ENCODE measurements at regions not wholly inside any gene's neighbourhood (a gene's known extent, or its start where the extent isn't known, plus 50 kb on each side); places are given as distances from the start of the nearest gene placed in this dataset.

DNA sequence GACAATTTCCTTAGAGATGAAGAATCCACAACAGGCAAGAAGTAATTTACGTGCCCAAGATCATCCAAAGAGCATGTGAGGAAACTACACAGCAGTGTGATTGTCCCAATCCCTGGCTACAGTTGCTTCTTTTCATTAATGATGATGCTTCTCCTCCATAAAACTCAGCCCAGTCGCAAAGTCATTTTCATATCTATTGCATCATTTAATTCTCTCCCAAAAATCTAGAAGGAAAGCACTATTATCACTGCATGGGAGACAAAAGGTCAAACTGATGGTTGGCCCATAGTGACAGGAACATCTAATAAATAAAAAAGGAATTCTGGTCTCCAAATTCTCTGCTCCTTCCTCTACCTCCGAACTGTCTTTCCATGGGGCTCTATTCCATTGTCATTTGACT, 103.5 kb upstream of the SERP2 start:
- Histone ChIP-seq H2BK15ac (replicated peaks; ENCODE audit: low read depth) (no peak overlapping the region), H3K79me2 (ENCODE audit: control insufficient read depth, insufficient read depth, low read length) (no peaks in the 10 kb centered on the region), H3K23ac (ENCODE audit: low read length) (no peak overlapping the region), H3K4ac (ENCODE audit: low read depth, low read length) (no peak overlapping the region), H3K4me3 (ENCODE audit: low read length) (no peak overlapping the region), H4K5ac (ENCODE audit: low read length) (no peak overlapping the region), H3K18ac (ENCODE audit: low read length) (no peak overlapping the region), H2BK120ac (ENCODE audit: low read depth, low read length) (no peak overlapping the region), H3K79me1 (ENCODE audit: low read length) (no peaks in the 10 kb centered on the region), H3K36me3 (ENCODE audit: control insufficient read depth, insufficient read depth, low read length) (no peaks in the 10 kb centered on the region), H4K8ac (ENCODE audit: low read depth, low read length) (no peak overlapping the region), H3K27ac (ENCODE audit: low read depth, low read length) (no peak overlapping the region), H2AK5ac (ENCODE audit: low read length) (no peak overlapping the region), H3K27me3 (ENCODE audit: insufficient read depth, low read length, poor library complexity) (no peaks in the 10 kb centered on the region), H2BK5ac (ENCODE audit: low read length) (no peak overlapping the region), H3K4me2 (ENCODE audit: low read length) (no peak overlapping the region), H3K9ac (ENCODE audit: low read length) (no peak overlapping the region), H3K4me1 (ENCODE audit: control insufficient read depth, low read depth, low read length) (no peaks in the 10 kb centered on the region), H3K56ac (ENCODE audit: low read length) (no peak overlapping the region)
- no CpG with 5 or more reads among the region's 3 CpGs for WGBS (ENCODE audit: extremely low coverage, insufficient coverage, low lambda C conversion rate)
- no peak for DNase-seq

DNA sequence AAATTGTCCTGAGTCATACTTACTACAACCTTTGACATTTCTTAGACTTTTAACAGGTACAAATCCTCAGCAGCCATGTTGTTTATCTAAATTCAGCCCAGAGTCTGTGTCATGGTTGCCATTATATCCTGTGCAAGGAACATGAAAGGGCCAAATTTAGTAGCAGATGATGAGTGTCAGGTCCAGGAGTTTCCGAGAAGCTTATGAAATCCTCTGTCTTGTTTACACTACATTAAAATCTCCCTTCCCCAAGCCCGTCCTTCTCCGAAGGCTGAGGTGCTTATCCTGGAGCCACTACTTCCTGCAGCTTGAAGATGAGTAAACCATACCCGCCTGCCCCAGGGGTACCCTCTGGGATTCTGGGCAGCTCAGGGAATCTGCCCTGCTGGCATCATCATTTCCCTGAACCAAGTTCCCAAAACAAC, 102.6 kb upstream of the SERP2 start:
- Histone ChIP-seq H3K56ac (ENCODE audit: low read length) (no peak overlapping the region), H4K8ac (ENCODE audit: low read depth, low read length) (no peak overlapping the region), H2BK120ac (ENCODE audit: low read depth, low read length) (no peak overlapping the region), H3K4me3 (ENCODE audit: low read length) (no peak overlapping the region), H3K18ac (ENCODE audit: low read length) (no peak overlapping the region), H2BK5ac (ENCODE audit: low read length) (no peak overlapping the region), H3K23ac (ENCODE audit: low read length) (no peak overlapping the region), H3K79me1 (ENCODE audit: low read length) (no peaks in the 10 kb centered on the region), H3K27ac (ENCODE audit: low read depth, low read length) (no peak overlapping the region), H3K79me2 (ENCODE audit: control insufficient read depth, insufficient read depth, low read length) (no peaks in the 10 kb centered on the region), H4K5ac (ENCODE audit: low read length) (no peak overlapping the region), H3K4ac (ENCODE audit: low read depth, low read length) (peak overlapping the region; percentile 20), H3K4me2 (ENCODE audit: low read length) (no peak overlapping the region), H2AK5ac (ENCODE audit: low read length) (no peak overlapping the region), H3K4me1 (ENCODE audit: control insufficient read depth, low read depth, low read length) (no peaks in the 10 kb centered on the region), H3K36me3 (ENCODE audit: control insufficient read depth, insufficient read depth, low read length) (no peaks in the 10 kb centered on the region), H3K9ac (ENCODE audit: low read length) (no peak overlapping the region), H3K27me3 (ENCODE audit: insufficient read depth, low read length, poor library complexity) (no peaks in the 10 kb centered on the region), H2BK15ac (replicated peaks; ENCODE audit: low read depth) (no peak overlapping the region)
- no CpG with 5 or more reads among the region's 4 CpGs for WGBS (ENCODE audit: extremely low coverage, insufficient coverage, low lambda C conversion rate)
- DNase-seq: no peak

DNA sequence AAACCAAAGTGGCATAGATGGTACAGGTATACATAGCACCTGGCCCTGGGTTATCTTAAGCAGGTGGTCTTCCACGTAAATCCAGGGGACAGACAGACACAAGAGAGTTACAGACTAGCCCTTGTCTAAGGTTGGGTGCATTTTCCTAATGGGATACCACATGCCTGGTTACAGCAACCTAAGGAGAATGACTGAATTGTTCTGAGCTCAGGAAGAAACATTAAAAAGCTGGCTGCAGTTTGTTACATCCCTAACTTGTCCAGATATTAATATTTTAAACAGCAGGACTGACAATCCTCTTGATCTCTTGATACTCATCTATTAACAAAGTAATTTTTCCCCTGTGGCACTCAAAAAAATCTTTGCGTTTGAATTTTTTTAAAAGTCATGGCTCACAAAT, 102.2 kb upstream of the SERP2 start:
- Histone ChIP-seq H4K5ac (ENCODE audit: low read length) (no peak overlapping the region), H3K23ac (ENCODE audit: low read length) (no peak overlapping the region), H3K36me3 (ENCODE audit: control insufficient read depth, insufficient read depth, low read length) (no peaks in the 10 kb centered on the region), H3K4me3 (ENCODE audit: low read length) (no peak overlapping the region), H3K4me2 (ENCODE audit: low read length) (no peak overlapping the region), H4K8ac (ENCODE audit: low read depth, low read length) (no peak overlapping the region), H2BK5ac (ENCODE audit: low read length) (no peak overlapping the region), H3K56ac (ENCODE audit: low read length) (no peak overlapping the region), H3K27me3 (ENCODE audit: insufficient read depth, low read length, poor library complexity) (no peaks in the 10 kb centered on the region), H2BK15ac (replicated peaks; ENCODE audit: low read depth) (no peak overlapping the region), H3K27ac (ENCODE audit: low read depth, low read length) (no peak overlapping the region), H3K4me1 (ENCODE audit: control insufficient read depth, low read depth, low read length) (no peaks in the 10 kb centered on the region), H3K79me2 (ENCODE audit: control insufficient read depth, insufficient read depth, low read length) (no peaks in the 10 kb centered on the region), H3K9ac (ENCODE audit: low read length) (no peak overlapping the region), H2BK120ac (ENCODE audit: low read depth, low read length) (no peak overlapping the region), H3K18ac (ENCODE audit: low read length) (no peak overlapping the region), H3K4ac (ENCODE audit: low read depth, low read length) (peak overlapping the region; percentile 20), H2AK5ac (ENCODE audit: low read length) (no peak overlapping the region), H3K79me1 (ENCODE audit: low read length) (no peaks in the 10 kb centered on the region)
- WGBS (ENCODE audit: extremely low coverage, insufficient coverage, low lambda C conversion rate): no CpG with 5 or more reads among the region's 2 CpGs
- no peak for DNase-seq

DNA sequence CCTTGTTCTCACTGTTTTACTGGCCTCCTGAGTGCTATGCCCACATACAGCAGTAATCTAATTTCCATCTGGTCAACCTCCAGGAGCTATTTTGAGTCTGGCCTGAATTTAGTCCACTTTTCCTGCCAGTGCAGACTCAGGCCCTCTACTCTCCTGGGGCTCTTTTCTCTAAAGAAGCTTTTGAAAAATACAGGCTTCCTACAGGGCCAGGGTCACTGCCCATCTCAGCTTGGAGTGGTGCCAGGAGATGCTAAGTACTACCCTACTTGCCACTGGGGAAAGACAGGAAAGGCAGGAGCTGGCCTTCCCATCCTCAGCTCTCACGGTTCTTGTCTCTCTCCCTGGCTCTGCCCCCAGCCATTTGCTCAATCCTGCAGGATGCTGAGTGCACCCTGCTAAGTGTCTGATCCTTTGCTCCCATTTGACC, 101.7 kb upstream of the SERP2 start:
- Histone ChIP-seq H3K27me3 (ENCODE audit: insufficient read depth, low read length, poor library complexity) (no peaks in the 10 kb centered on the region), H3K56ac (ENCODE audit: low read length) (no peak overlapping the region), H3K79me2 (ENCODE audit: control insufficient read depth, insufficient read depth, low read length) (no peaks in the 10 kb centered on the region), H3K36me3 (ENCODE audit: control insufficient read depth, insufficient read depth, low read length) (no peaks in the 10 kb centered on the region), H4K8ac (ENCODE audit: low read depth, low read length) (no peak overlapping the region), H2BK120ac (ENCODE audit: low read depth, low read length) (no peak overlapping the region), H2AK5ac (ENCODE audit: low read length) (no peak overlapping the region), H2BK15ac (replicated peaks; ENCODE audit: low read depth) (no peak overlapping the region), H3K4me3 (ENCODE audit: low read length) (no peak overlapping the region), H3K9ac (ENCODE audit: low read length) (no peak overlapping the region), H3K27ac (ENCODE audit: low read depth, low read length) (no peak overlapping the region), H3K79me1 (ENCODE audit: low read length) (no peaks in the 10 kb centered on the region), H3K4ac (ENCODE audit: low read depth, low read length) (no peak overlapping the region), H4K5ac (ENCODE audit: low read length) (no peak overlapping the region), H2BK5ac (ENCODE audit: low read length) (no peak overlapping the region), H3K18ac (ENCODE audit: low read length) (no peak overlapping the region), H3K23ac (ENCODE audit: low read length) (no peak overlapping the region), H3K4me1 (ENCODE audit: control insufficient read depth, low read depth, low read length) (no peaks in the 10 kb centered on the region), H3K4me2 (ENCODE audit: low read length) (no peak overlapping the region)
- WGBS (ENCODE audit: extremely low coverage, insufficient coverage, low lambda C conversion rate): no CpG with 5 or more reads among the region's 1 CpG
- DNase-seq: peak; percentile 9

DNA sequence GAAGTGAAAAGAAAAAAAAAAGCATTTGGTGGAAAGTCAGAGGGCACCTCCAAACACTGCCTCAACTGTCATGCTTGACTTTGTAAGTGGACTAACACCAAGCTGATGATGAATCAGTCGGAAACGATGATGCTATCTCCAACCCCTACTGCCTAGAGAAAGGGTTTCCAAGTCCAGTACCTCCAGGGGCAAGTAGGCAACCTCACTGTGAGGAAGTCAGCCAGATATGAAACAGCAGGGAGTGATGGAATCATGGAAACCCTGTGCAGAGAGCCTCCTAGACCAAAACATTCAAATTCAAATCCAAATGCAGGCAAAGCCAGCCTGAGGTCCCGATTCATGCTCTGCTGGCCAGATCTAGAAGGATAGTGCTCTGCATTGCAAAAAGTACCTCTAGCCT, 100.9 kb upstream of the SERP2 start:
- Histone ChIP-seq H2BK5ac (ENCODE audit: low read length) (no peak overlapping the region), H3K9ac (ENCODE audit: low read length) (no peak overlapping the region), H3K79me1 (ENCODE audit: low read length) (no peaks in the 10 kb centered on the region), H3K27ac (ENCODE audit: low read depth, low read length) (no peak overlapping the region), H3K36me3 (ENCODE audit: control insufficient read depth, insufficient read depth, low read length) (no peaks in the 10 kb centered on the region), H3K4me1 (ENCODE audit: control insufficient read depth, low read depth, low read length) (no peaks in the 10 kb centered on the region), H3K27me3 (ENCODE audit: insufficient read depth, low read length, poor library complexity) (no peaks in the 10 kb centered on the region), H2BK120ac (ENCODE audit: low read depth, low read length) (no peak overlapping the region), H3K56ac (ENCODE audit: low read length) (no peak overlapping the region), H2BK15ac (replicated peaks; ENCODE audit: low read depth) (no peak overlapping the region), H3K4me3 (ENCODE audit: low read length) (no peak overlapping the region), H4K5ac (ENCODE audit: low read length) (no peak overlapping the region), H4K8ac (ENCODE audit: low read depth, low read length) (no peak overlapping the region), H2AK5ac (ENCODE audit: low read length) (no peak overlapping the region), H3K79me2 (ENCODE audit: control insufficient read depth, insufficient read depth, low read length) (no peaks in the 10 kb centered on the region), H3K4me2 (ENCODE audit: low read length) (no peak overlapping the region), H3K4ac (ENCODE audit: low read depth, low read length) (no peak overlapping the region), H3K18ac (ENCODE audit: low read length) (no peak overlapping the region), H3K23ac (ENCODE audit: low read length) (no peak overlapping the region)
- WGBS (ENCODE audit: extremely low coverage, insufficient coverage, low lambda C conversion rate): no CpG with 5 or more reads among the region's 3 CpGs
- no peak for DNase-seq

DNA sequence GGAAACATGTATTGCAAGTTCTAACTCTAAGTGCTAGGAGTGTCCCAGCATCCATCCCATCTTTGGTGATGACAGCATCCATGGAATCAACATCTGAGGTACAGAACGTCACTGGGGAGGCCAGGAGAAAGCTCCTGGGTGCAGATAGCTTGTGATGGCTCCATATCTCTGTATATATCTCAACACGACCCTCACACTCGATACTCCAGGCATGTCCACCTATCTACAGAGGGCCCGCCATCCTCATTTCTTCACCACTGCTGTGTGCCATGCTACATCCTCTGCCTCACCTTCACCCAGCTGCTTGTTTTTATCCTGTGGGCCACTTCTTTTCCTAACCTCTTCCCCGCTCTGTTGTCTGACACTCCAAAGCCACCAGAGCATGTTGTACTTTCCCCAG, 100.4 kb upstream of the SERP2 start:
- no peak overlapping the region for H3K4ac ChIP-seq (ENCODE audit: low read depth, low read length)
- no peak for DNase-seq
- H3K27me3 ChIP-seq (ENCODE audit: insufficient read depth, low read length, poor library complexity): no peaks in the 10 kb centered on the region
- H2BK5ac ChIP-seq (ENCODE audit: low read length): no peak overlapping the region
- H3K4me3 ChIP-seq (ENCODE audit: low read length): no peak overlapping the region
- no peaks in the 10 kb centered on the region for H3K4me1 ChIP-seq (ENCODE audit: control insufficient read depth, low read depth, low read length)
- H3K9ac ChIP-seq (ENCODE audit: low read length): no peak overlapping the region
- H2BK15ac ChIP-seq (replicated peaks; ENCODE audit: low read depth): no peak overlapping the region
- H3K79me1 ChIP-seq (ENCODE audit: low read length): no peaks in the 10 kb centered on the region
- H2AK5ac ChIP-seq (ENCODE audit: low read length): no peak overlapping the region
- H3K23ac ChIP-seq (ENCODE audit: low read length): no peak overlapping the region
- H3K79me2 ChIP-seq (ENCODE audit: control insufficient read depth, insufficient read depth, low read length): no peaks in the 10 kb centered on the region
- H2BK120ac ChIP-seq (ENCODE audit: low read depth, low read length): no peak overlapping the region
- no CpG with 5 or more reads among the region's 5 CpGs for WGBS (ENCODE audit: extremely low coverage, insufficient coverage, low lambda C conversion rate)
- H3K18ac ChIP-seq (ENCODE audit: low read length): no peak overlapping the region
- no peak overlapping the region for H3K27ac ChIP-seq (ENCODE audit: low read depth, low read length)
- H4K5ac ChIP-seq (ENCODE audit: low read length): no peak overlapping the region
- H4K8ac ChIP-seq (ENCODE audit: low read depth, low read length): no peak overlapping the region
- H3K4me2 ChIP-seq (ENCODE audit: low read length): no peak overlapping the region
- H3K56ac ChIP-seq (ENCODE audit: low read length): no peak overlapping the region
- no peaks in the 10 kb centered on the region for H3K36me3 ChIP-seq (ENCODE audit: control insufficient read depth, insufficient read depth, low read length)
